Progenitor cell of endocrine pancreas (in vitro differentiated cells): ENCODE measurements at regions not wholly inside any gene's neighbourhood (a gene's known extent, or its start where the extent isn't known, plus 50 kb on each side); places are given as distances from the start of the nearest gene placed in this dataset.

Source experiments
- DNase-seq: peaks from one replicate; pipeline ENCODE4 v3.0.0; 2021; ENCODE audit warnings: low spot score; ENCODE audit not compliant: unreplicated experiment
- H3K27ac Mint-ChIP-seq: 2 replicates; pipeline ENCODE4 v1.8.0; 2021; ENCODE audit warnings: mild to moderate bottlenecking, moderate library complexity, mixed read lengths
- H3K27me3 Mint-ChIP-seq: 2 replicates; pipeline ENCODE4 v1.8.0; 2021; ENCODE audit warnings: mixed read lengths
- H3K36me3 Mint-ChIP-seq: 2 replicates; pipeline ENCODE4 v1.8.0; 2022; ENCODE audit warnings: mixed read lengths; ENCODE audit not compliant: insufficient read depth
- H3K4me1 Mint-ChIP-seq: 2 replicates; pipeline ENCODE4 v1.8.0; 2021; ENCODE audit warnings: low read depth, mixed read lengths
- H3K4me3 Mint-ChIP-seq: 2 replicates; pipeline ENCODE4 v1.8.0; 2021; ENCODE audit warnings: low read depth, mild to moderate bottlenecking, moderate library complexity, mixed read lengths
- H3K9me3 Mint-ChIP-seq: 2 replicates; pipeline ENCODE4 v1.8.0; 2021; ENCODE audit warnings: low read depth, mixed read lengths
- CTCF ChIP-seq: fragments of 200-600 bp; sonication (generic); IDR thresholded peaks from one replicate; pipeline ENCODE4 v1.5.0; 2021; ENCODE audit warnings: antibody characterized with exemption, mild to moderate bottlenecking; ENCODE audit not compliant: unreplicated experiment

GRCh38 chr7:81007051-81007450 lies 88.2 kb upstream of the SEMA3C start:
- DNase-seq = no peak
- peaks cover 2% of the 10 kb centered on the region for H3K4me1 Mint-ChIP-seq
- H3K9me3 Mint-ChIP-seq = peaks cover 11% of the 10 kb centered on the region
- no peak overlapping the region for H3K4me3 Mint-ChIP-seq
- no peaks in the 10 kb centered on the region for H3K27me3 Mint-ChIP-seq
- no peak overlapping the region for H3K27ac Mint-ChIP-seq
- no peak for TF ChIP-seq CTCF
- H3K36me3 Mint-ChIP-seq = no peaks in the 10 kb centered on the region

- no peak for DNase-seq
- no peak for TF ChIP-seq CTCF
- Mint-ChIP-seq H3K4me3 (no peak overlapping the region), H3K9me3 (peaks cover 8% of the 10 kb centered on the region), H3K27me3 (no peaks in the 10 kb centered on the region), H3K4me1 (peaks cover 2% of the 10 kb centered on the region), H3K36me3 (no peaks in the 10 kb centered on the region), H3K27ac (no peak overlapping the region)
Measured at GRCh38 chr7:81005254-81005653, 86.4 kb upstream of the SEMA3C start.

DNA sequence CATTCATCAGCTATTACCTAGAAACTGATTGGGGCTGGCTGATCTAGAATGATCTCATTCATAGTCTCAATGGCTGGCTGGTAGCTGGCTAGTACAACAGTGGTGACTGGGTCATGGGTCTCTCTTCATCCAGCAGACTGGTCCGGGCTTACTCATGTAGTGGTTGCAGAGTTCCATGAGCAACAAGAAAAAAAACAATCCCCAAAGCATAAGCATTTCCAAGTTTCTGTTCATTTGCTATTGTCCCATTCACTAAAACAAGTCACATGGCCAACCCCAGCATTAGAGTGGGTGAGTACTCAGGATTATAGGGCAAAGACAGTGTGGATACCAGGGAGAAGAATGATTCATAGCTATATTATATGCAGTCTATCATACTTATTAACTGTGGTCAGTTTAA lies 85.2 kb upstream of the SEMA3C start:
- no peak for DNase-seq
- TF ChIP-seq CTCF = no peak
- Mint-ChIP-seq H3K4me3 (no peak overlapping the region), H3K27ac (no peak overlapping the region), H3K4me1 (peaks cover 2% of the 10 kb centered on the region), H3K9me3 (peaks cover 7% of the 10 kb centered on the region), H3K36me3 (no peaks in the 10 kb centered on the region), H3K27me3 (no peaks in the 10 kb centered on the region)

- no peaks in the 10 kb centered on the region for H3K36me3 Mint-ChIP-seq
- TF ChIP-seq CTCF = no peak
- no peak overlapping the region for H3K4me3 Mint-ChIP-seq
- peaks cover 3% of the 10 kb centered on the region for H3K9me3 Mint-ChIP-seq
- no peaks in the 10 kb centered on the region for H3K27me3 Mint-ChIP-seq
- H3K4me1 Mint-ChIP-seq = peaks cover 2% of the 10 kb centered on the region
- no peak overlapping the region for H3K27ac Mint-ChIP-seq
- no peak for DNase-seq
Measured at GRCh38 chr7:81003326-81003725, 84.5 kb upstream of the SEMA3C start.

DNA sequence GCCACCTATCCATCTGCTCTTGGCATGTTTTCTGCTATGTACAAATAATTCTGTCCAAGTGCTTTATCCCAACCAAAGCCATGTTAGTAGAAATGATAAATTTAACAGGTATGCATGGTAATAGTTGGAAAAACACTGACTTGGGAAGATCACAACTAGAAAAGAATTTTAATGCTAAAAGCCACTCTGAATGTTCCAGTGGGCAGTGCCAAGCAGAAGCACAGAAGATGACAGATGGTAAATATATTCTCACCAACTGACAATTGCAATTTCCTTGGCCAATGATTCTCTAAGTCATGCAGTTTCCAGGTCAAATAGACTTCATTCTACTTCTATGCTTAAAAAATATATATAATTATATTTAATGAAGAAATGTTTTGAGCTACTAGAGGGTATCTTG lies 83.6 kb upstream of the SEMA3C start:
- Mint-ChIP-seq H3K27me3 (no peaks in the 10 kb centered on the region), H3K36me3 (no peaks in the 10 kb centered on the region), H3K27ac (no peak overlapping the region), H3K4me3 (no peak overlapping the region), H3K4me1 (peaks cover 2% of the 10 kb centered on the region), H3K9me3 (peaks cover 3% of the 10 kb centered on the region)
- TF ChIP-seq CTCF = no peak
- DNase-seq = no peak
